Transverse colon (tissue), 4 donors: ENCODE measurements at regions not wholly inside any gene's neighbourhood (a gene's known extent, or its start where the extent isn't known, plus 50 kb on each side); places are given as distances from the start of the nearest gene placed in this dataset.

Experiments
- DNase-seq: peaks from one replicate; pipeline ENCODE4 v3.0.0-alpha.2; 2019
- H3K27ac ChIP-seq, 4 donors: fragments of 200-600 bp; sonication (generic); 2 replicates each; pipeline ENCODE4 v1.5.1; 2016 to 2018; ENCODE audit warnings: inconsistent platforms in 4 of 4
- H3K27me3 ChIP-seq: fragments of 200-600 bp; sonication (generic); 2 replicates; pipeline ENCODE4 v1.5.1; 2017; ENCODE audit warnings: inconsistent platforms
- H3K36me3 ChIP-seq, 4 donors: fragments of 200-600 bp; sonication (generic); 2 replicates each; pipeline ENCODE4 v1.5.1; 2017 to 2019; ENCODE audit warnings: inconsistent platforms in 4 of 4
- H3K4me1 ChIP-seq, 4 donors: fragments of 200-600 bp; sonication (generic); 2 replicates each; pipeline ENCODE4 v1.5.1; 2017 to 2020; ENCODE audit warnings: inconsistent platforms in 4 of 4
- H3K4me3 ChIP-seq, 4 donors: fragments of 200-600 bp; sonication (generic); 1 replicate in 1 of 4; 2 replicates in 3 of 4; pipeline versions ENCODE4 v1.5.1 to v1.6.1; 2017 to 2019; ENCODE audit warnings: inconsistent platforms in 4 of 4
- H3K9me3 ChIP-seq, 2 donors: fragments of 200-600 bp; sonication (generic); 2 replicates each; pipeline ENCODE4 v1.5.1; 2017 to 2019; ENCODE audit warnings: inconsistent platforms in 2 of 2
- CTCF ChIP-seq, 5 experiments: fragments of 200-600 bp in 3 of 5; fragments of 450-650 bp in 2 of 5; sonication (generic) in 3 of 5; IDR thresholded peaks; 1 replicate in 2 of 5; 2 replicates in 3 of 5; pipeline ENCODE4 v1.5.1; 2016 to 2017; ENCODE audit warnings: antibody characterized with exemption in 5 of 5, inconsistent platforms in 3 of 5, mild to moderate bottlenecking in 2 of 5, moderate library complexity in 1 of 5
- EP300 ChIP-seq: sonication (generic); formaldehyde crosslinking; IDR thresholded peaks from one replicate; pipeline ENCODE4 v1.6.1; 2017; ENCODE audit warnings: antibody characterized with exemption, low read depth
- POLR2A ChIP-seq: fragments of 450-650 bp; IDR thresholded peaks from one replicate; pipeline ENCODE4 v1.6.1; 2016; ENCODE audit warnings: antibody characterized with exemption, mild to moderate bottlenecking, moderate library complexity
- POLR2AphosphoS5 ChIP-seq, 3 donors: sonication (generic); formaldehyde crosslinking; IDR thresholded peaks; one replicate each; pipeline ENCODE4 v1.6.1; 2016; ENCODE audit warnings: antibody characterized with exemption in 3 of 3
- WGBS, 2 donors: methylation state at CpG; one replicate each; pipeline ENCODE4 v1.1.5; 2018; ENCODE audit warnings: low coverage in 1 of 2; 5-methylcytosine and 5-hydroxymethylcytosine counted together
- in situ Hi-C, 4 donors: fragments of 200-750 bp; cut with MboI; loops; one replicate each; pipeline versions ENCODE4 v1.15.0 to v1.15.1; 2017; ENCODE audit warnings: low sequenced_read_pairs in 3 of 4, low pct_ligation_motif_present in 1 of 4, low pct_unique_long_range_greater_than_20kb in 1 of 4
- intact Hi-C: fragments of 100-400 bp; cut with DNase I; formaldehyde crosslinking; loops from one replicate; pipeline ENCODE4 v1.15.1; 2023; ENCODE audit warnings: low total_unique reads

GRCh38 chr4:149120331-149121022 is 678.3 kb upstream of the NR3C2 start:
- H3K27ac ChIP-seq, result no peak overlapping the region
- no peak overlapping the region for H3K4me3 ChIP-seq
- no peaks in the 10 kb centered on the region for H3K4me1 ChIP-seq
- no peaks in the 10 kb centered on the region for H3K27me3 ChIP-seq
- intact Hi-C loops, result no loop called here
- H3K36me3 ChIP-seq, result no peaks in the 10 kb centered on the region
- 78 to 82% methylated on average over 2 of the region's 2 CpGs for WGBS, 2 donors
- DNase-seq, result no peak
- H3K9me3 ChIP-seq, result no peaks in the 10 kb centered on the region
- TF ChIP-seq EP300, result no peak
- TF ChIP-seq POLR2AphosphoS5 (IDR thresholded peaks at IDR 0.05), result no peak
- no peak for TF ChIP-seq CTCF (IDR thresholded peaks at IDR 0.05)
- TF ChIP-seq POLR2A, result no peak
- in situ Hi-C loops, result no loop called here

DNA sequence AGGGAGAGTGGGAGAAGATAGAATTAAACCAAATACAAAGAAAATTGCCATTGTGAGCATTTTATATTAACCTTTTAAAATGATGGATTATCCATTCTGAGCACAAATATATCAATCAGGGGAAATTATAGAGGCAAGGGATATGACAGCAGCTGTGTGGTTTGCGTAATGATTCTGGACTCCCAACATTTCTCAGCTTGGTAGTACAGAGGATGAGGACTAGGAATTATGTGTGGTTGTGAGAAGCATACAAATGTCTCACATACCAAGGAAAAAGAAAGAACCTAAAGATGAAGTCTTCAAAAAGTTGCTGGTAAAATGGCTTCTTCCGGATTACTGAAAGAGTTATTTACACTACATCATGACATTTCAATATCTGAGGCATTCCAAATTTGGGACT is 674.6 kb upstream of the NR3C2 start:
- H3K9me3 ChIP-seq, result no peaks in the 10 kb centered on the region
- TF ChIP-seq POLR2A (no peak), POLR2AphosphoS5 (IDR thresholded peaks at IDR 0.05) (no peak), CTCF (IDR thresholded peaks at IDR 0.05) (no peak), EP300 (no peak)
- in situ Hi-C loops (no loop called here), intact Hi-C loops (no loop called here)
- H3K4me3 ChIP-seq, result no peak overlapping the region
- no peaks in the 10 kb centered on the region for H3K4me1 ChIP-seq
- H3K27ac ChIP-seq, result no peak overlapping the region
- WGBS, 2 donors, result 91 to 93% methylated on average over 2 of the region's 2 CpGs
- DNase-seq, result no peak
- no peaks in the 10 kb centered on the region for H3K36me3 ChIP-seq
- H3K27me3 ChIP-seq, result no peaks in the 10 kb centered on the region

DNA sequence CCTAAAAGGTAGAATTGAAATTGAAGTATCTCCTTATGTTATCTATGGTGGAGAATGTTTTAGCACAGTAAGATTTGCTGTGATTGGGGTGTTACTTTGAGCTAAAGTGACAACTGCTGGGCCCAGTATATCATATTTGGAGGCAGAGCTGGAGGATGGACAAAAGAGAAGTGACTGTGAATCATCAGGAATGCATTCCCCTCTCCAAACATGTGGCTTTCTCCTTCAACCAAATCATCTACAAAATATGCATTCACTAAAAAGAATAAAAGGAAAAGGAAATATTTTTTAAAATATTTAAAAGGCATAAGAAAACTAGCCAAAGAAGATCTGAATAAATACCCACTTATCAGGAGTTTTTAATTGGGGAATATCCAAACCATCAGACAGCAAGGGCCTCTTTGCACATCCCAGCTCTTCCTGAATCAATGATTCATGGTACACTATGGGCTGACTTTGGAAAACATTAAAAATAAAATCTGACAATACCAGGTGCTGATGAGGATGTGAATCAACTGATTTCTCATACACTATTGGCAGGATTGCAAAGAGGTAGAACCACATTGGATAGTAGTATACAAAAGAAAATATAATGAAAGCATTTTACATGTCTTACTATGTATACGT is 671.7 kb upstream of the NR3C2 start:
- no peaks in the 10 kb centered on the region for H3K27me3 ChIP-seq
- in situ Hi-C loops, result no loop called here

DNA sequence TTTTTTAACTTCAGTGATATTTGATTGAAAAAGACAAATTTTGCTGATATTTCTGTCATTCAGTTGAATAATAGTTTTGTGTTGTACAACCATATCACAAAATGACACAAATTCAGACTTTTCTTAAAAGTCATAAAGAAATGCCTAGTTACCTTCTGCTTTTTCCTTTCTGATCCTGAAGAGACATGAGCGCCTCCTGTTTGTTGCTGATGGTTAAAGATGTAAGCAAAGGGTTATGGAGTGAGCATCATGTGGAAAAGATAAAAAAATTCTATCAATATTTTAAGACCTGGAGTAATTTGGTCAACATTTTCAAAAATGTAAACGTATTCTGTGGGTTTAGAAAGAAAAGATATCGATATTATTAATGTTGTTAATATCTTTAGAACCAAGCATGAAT is 669.9 kb upstream of the NR3C2 start:
- DNase-seq, result no peak
- H3K4me3 ChIP-seq, result no peak overlapping the region
- peaks cover 0 to 6% (median 0%) of the 10 kb centered on the region in 4 donors for H3K4me1 ChIP-seq
- intact Hi-C loops (no loop called here), in situ Hi-C loops (no loop called here)
- no peaks in the 10 kb centered on the region for H3K9me3 ChIP-seq
- no peaks in the 10 kb centered on the region for H3K27me3 ChIP-seq
- 80 to 84% methylated on average over 3 of the region's 3 CpGs for WGBS, 2 donors
- H3K36me3 ChIP-seq, result no peaks in the 10 kb centered on the region
- TF ChIP-seq CTCF (IDR thresholded peaks at IDR 0.05) (no peak), POLR2A (no peak), EP300 (no peak), POLR2AphosphoS5 (IDR thresholded peaks at IDR 0.05) (no peak)
- no peak overlapping the region for H3K27ac ChIP-seq

More for the DNA sequence above, 671.7 kb upstream of the NR3C2 start:
- no peaks in the 10 kb centered on the region for H3K9me3 ChIP-seq
- DNase-seq, result no peak
- no peak overlapping the region for H3K4me3 ChIP-seq
- peaks cover 0 to 6% (median 0%) of the 10 kb centered on the region in 4 donors for H3K4me1 ChIP-seq
- H3K36me3 ChIP-seq, result no peaks in the 10 kb centered on the region
- no peak overlapping the region for H3K27ac ChIP-seq
- TF ChIP-seq CTCF (IDR thresholded peaks at IDR 0.05) (no peak), POLR2AphosphoS5 (IDR thresholded peaks at IDR 0.05) (no peak), POLR2A (no peak), EP300 (no peak)
- intact Hi-C loops, result no loop called here
- 71 to 90% methylated on average over 1 of the region's 1 CpG for WGBS, 2 donors
